ENCODE measurements at regions not wholly inside any gene's neighbourhood (a gene's known extent, or its start where the extent isn't known, plus 50 kb on each side); places are given as distances from the start of the nearest gene placed in this dataset.
"Not testable (repeated sequence)": the region's sequence is repeated elsewhere in the genome, so short reads cannot be mapped to it uniquely, and the experiment has no call there.

DNA sequence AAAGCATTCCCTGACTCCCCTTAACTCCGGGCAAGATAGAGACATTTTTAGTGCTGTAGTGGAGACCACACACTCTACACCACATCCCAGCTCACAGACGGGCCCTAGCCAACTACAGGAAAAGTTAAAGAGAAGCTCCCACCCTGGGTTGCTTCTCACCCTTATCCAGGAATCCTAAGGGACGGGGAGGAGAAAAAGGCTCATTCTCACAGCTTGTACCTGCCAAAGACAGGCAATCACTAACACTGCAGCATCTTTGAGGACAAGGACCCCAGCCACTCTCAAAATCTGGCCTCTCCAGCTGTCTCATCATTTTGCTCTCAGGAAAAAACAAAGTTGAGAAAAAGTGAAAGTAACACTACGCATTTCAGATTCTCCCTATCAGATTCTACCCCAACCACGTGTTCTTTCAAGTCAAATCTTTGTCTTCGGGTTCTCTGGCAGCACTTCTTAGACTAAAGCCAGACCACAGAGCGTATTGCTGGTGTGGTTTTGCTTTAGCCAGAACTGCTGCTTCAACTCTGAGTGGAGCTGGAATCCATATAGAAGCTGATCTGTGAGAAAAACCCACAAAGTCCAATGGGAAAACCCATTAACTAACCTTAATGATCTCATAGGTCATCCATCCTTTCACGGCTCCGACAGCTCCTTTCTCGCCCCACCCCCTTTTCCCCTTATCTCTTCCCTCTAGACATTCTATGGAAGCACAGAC, 605.9 kb upstream of the DIPK2B start:
- H3K27ac ChIP-seq = peak overlapping the region in 1 of 2 donors; percentile 5
- no peaks in the 10 kb centered on the region for H3K36me3 ChIP-seq
- H3K9me3 ChIP-seq = no peaks in the 10 kb centered on the region
- peaks cover 0 to 2% of the 10 kb centered on the region in 2 donors for H3K27me3 ChIP-seq
- no peaks in the 10 kb centered on the region for H3K4me1 ChIP-seq
- DNase-seq (ENCODE audit: low spot score) = no peak
- no peak for TF ChIP-seq CTCF (IDR thresholded peaks at IDR 0.05)
- H3K4me3 ChIP-seq = peak overlapping the region; percentile 8 to 18

- no peaks in the 10 kb centered on the region for H3K36me3 ChIP-seq
- DNase-seq (ENCODE audit: low spot score) = no peak
- no peaks in the 10 kb centered on the region for H3K9me3 ChIP-seq
- H3K4me1 ChIP-seq = no peaks in the 10 kb centered on the region
- H3K27me3 ChIP-seq = peaks cover 0 to 2% of the 10 kb centered on the region in 2 donors
- no peak for TF ChIP-seq CTCF (IDR thresholded peaks at IDR 0.05)
- H3K4me3 ChIP-seq = no peak overlapping the region
- no peak overlapping the region for H3K27ac ChIP-seq
Measured at GRCh38 chrX:45804276-45804675, 603.6 kb upstream of the DIPK2B start.

GRCh38 chrX:45803383-45803921, 602.8 kb upstream of the DIPK2B start:
- Histone ChIP-seq H3K4me1 (no peaks in the 10 kb centered on the region), H3K4me3 (no peak overlapping the region), H3K9me3 (no peaks in the 10 kb centered on the region), H3K27ac (no peak overlapping the region), H3K36me3 (no peaks in the 10 kb centered on the region), H3K27me3 (peaks cover 0 to 2% of the 10 kb centered on the region in 2 donors)
- DNase-seq (ENCODE audit: low spot score) = no peak
- TF ChIP-seq CTCF (IDR thresholded peaks at IDR 0.05) = no peak

DNA sequence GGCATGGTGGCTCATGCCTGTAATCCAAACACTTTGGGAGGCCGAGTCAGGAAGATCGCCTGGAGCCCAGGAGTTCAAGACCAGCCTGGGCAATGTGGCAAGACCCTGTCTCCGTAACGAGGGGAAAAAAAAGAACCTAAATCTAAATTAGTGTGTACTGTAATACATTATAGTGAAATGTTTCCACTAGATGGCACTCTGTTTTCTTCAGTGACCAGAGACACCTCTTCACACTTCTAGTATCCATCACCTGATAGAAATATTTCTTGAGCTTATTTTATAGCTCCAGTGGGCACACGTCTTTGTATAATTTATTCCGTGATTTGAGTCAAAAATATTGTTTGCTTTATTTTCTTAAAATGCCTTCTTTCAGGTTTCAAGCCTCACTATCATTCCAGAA, 600.9 kb upstream of the DIPK2B start:
- peak in 1 of 2 donors; percentile 48 for TF ChIP-seq CTCF (IDR thresholded peaks at IDR 0.05)
- Histone ChIP-seq H3K27ac (no peak overlapping the region), H3K36me3 (no peaks in the 10 kb centered on the region), H3K9me3 (no peaks in the 10 kb centered on the region), H3K27me3 (peaks cover 0 to 2% of the 10 kb centered on the region in 2 donors), H3K4me3 (no peak overlapping the region), H3K4me1 (no peaks in the 10 kb centered on the region)
- DNase-seq (ENCODE audit: low spot score) = no peak

GRCh38 chrX:45800746-45801453, 600.2 kb upstream of the DIPK2B start:
- H3K36me3 ChIP-seq; H3K4me3 ChIP-seq; H3K27ac ChIP-seq; H3K9me3 ChIP-seq; DNase-seq (ENCODE audit: low spot score); H3K27me3 ChIP-seq; H3K4me1 ChIP-seq: not testable (repeated sequence)

DNA sequence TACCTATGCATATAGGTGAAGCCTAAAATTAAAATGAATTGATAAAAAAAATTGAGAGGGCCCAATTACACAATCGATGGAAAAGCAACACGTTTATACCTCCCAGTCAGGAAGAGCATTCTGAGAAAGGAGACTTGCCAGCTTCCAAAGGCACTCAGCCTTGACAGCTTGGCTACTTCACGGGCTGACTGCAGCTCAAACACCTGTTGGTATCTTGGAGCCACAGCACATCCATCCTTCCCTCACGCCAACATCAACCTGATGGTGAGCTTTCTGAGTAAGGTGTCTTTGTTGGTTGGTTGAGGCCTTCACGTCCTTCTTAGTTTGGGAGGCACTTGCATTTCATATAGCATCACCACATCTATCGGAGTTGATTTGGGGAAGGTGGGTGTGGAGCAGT, 598.9 kb upstream of the DIPK2B start:
- no peak for TF ChIP-seq CTCF (IDR thresholded peaks at IDR 0.05)
- no peak overlapping the region for H3K4me3 ChIP-seq
- no peak for DNase-seq (ENCODE audit: low spot score)
- H3K36me3 ChIP-seq = no peaks in the 10 kb centered on the region
- H3K9me3 ChIP-seq = no peaks in the 10 kb centered on the region
- H3K4me1 ChIP-seq = no peaks in the 10 kb centered on the region
- no peak overlapping the region for H3K27ac ChIP-seq
- peaks cover 0 to 2% of the 10 kb centered on the region in 2 donors for H3K27me3 ChIP-seq

All from right atrium auricular region (tissue), 2 donors.